ENCODE measurements at regions not wholly inside any gene's neighbourhood (a gene's known extent, or its start where the extent isn't known, plus 50 kb on each side); places are given as distances from the start of the nearest gene placed in this dataset.

GRCh38 chr1:38135625-38136414 lies 89.2 kb upstream of the POU3F1 start:
- TF ChIP-seq CREB5 (CRISPR knock-in tag; IDR thresholded peaks at IDR 0.05; ENCODE audit: low read depth) (no peak), POU6F1 (CRISPR knock-in tag; IDR thresholded peaks at IDR 0.05; ENCODE audit: borderline replicate concordance, low read depth) (no peak), ZFP30 (CRISPR knock-in tag; IDR thresholded peaks at IDR 0.05) (no peak), ZFP3 (CRISPR knock-in tag; IDR thresholded peaks at IDR 0.05) (no peak), ZNF8 (CRISPR knock-in tag; IDR thresholded peaks at IDR 0.05) (no peak)

Data from SK-N-SH treated with all-trans-retinoic acid at 6 μM for 48 hours (cell line).